Adrenal gland (tissue), 5 donors: ENCODE measurements at regions not wholly inside any gene's neighbourhood (a gene's known extent, or its start where the extent isn't known, plus 50 kb on each side); places are given as distances from the start of the nearest gene placed in this dataset.

Source experiments
- POLR2A ChIP-seq, 2 donors: fragments of 450-650 bp; IDR thresholded peaks; one replicate each; pipeline ENCODE4 v1.6.1; 2017; ENCODE audit warnings: antibody characterized with exemption in 2 of 2, mild to moderate bottlenecking in 2 of 2, moderate library complexity in 1 of 2
- TF ChIP-seq, protein P1 (sequence below), 6 experiments: fragments of 450-650 bp in 4 of 6; fragments of 200-600 bp in 2 of 6; sonication (generic) in 1 of 6; IDR thresholded peaks; 1 replicate in 5 of 6; 2 replicates in 1 of 6; pipeline versions ENCODE4 v1.5.1 to v1.8.0; 2016 to 2021; ENCODE audit warnings: antibody characterized with exemption in 6 of 6, mild to moderate bottlenecking in 2 of 6, moderate library complexity in 1 of 6
- donor health status: DM: no; HTN: no; CAD: no.

DNA sequence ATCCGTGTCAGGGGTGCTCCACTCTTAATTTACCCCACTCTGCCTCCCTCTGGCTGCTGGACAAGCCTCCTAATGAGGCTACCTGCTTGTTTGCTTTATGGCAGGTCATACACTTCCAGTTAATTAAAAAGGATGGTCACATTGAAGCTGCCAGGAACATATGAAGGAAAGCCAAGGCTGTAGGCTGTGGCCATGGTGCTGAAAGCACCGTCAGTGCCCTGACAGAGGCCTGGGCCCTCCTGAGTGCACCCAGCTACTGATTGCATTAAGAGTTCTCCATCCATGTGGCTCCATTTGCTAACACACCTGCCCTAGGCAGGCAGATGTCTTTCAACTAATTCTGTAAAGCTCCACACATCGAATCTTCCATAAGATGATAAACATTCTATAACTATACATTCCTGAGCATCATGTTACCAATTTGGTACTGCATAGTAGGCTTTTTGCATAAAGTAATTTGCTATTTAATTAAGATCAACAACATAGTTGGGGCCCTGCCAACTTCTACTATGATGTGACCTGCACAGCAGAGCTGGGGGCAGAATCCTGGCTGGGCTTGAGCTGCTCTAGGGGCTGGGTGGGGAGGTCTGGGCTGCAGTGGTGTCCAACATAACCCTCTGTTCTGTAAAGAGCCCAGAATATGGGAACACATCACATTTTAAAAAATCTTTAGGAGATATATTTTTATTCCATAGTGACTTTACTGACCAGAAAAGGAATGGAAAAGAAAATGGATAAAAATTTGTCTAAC is 224.8 kb downstream of the SIPA1L2 start:
- TF ChIP-seq, protein P1, sequence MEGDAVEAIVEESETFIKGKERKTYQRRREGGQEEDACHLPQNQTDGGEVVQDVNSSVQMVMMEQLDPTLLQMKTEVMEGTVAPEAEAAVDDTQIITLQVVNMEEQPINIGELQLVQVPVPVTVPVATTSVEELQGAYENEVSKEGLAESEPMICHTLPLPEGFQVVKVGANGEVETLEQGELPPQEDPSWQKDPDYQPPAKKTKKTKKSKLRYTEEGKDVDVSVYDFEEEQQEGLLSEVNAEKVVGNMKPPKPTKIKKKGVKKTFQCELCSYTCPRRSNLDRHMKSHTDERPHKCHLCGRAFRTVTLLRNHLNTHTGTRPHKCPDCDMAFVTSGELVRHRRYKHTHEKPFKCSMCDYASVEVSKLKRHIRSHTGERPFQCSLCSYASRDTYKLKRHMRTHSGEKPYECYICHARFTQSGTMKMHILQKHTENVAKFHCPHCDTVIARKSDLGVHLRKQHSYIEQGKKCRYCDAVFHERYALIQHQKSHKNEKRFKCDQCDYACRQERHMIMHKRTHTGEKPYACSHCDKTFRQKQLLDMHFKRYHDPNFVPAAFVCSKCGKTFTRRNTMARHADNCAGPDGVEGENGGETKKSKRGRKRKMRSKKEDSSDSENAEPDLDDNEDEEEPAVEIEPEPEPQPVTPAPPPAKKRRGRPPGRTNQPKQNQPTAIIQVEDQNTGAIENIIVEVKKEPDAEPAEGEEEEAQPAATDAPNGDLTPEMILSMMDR (IDR thresholded peaks at IDR 0.05), result no peak
- no peak for TF ChIP-seq POLR2A (IDR thresholded peaks at IDR 0.05)
